GM23338 (cell line): ENCODE measurements at regions not wholly inside any gene's neighbourhood (a gene's known extent, or its start where the extent isn't known, plus 50 kb on each side); places are given as distances from the start of the nearest gene placed in this dataset.

ENCODE experiments used
- ATAC-seq: fragments of 200-7000 bp; cut with Tn5 transposase; 3 replicates; pipeline ENCODE4 v1.9.1; 2020
- DNase-seq: peaks from one replicate; pipeline ENCODE4 v3.0.0-alpha.2; 2015; ENCODE audit warnings: low spot score
- H2AFZ ChIP-seq: fragments of 200-600 bp; sonication (generic); 2 replicates; pipeline ENCODE4 v1.8.0; 2016; ENCODE audit warnings: antibody characterized with exemption, mild to moderate bottlenecking, moderate library complexity
- H3F3A ChIP-seq: fragments of 200-600 bp; sonication (generic); replicated peaks from 2 replicates; pipeline ENCODE4 v1.8.0; 2017; ENCODE audit warnings: antibody characterized with exemption, mixed run types, low read depth
- H3K27ac ChIP-seq: fragments of 200-600 bp; sonication (generic); 2 replicates; pipeline ENCODE4 v1.6.1; 2016; ENCODE audit warnings: low read depth
- H3K27me3 ChIP-seq: fragments of 200-600 bp; sonication (generic); 2 replicates; pipeline ENCODE4 v1.8.0; 2016; ENCODE audit warnings: mild to moderate bottlenecking, mixed run types, moderate library complexity; ENCODE audit not compliant: insufficient read depth
- H3K36me3 ChIP-seq: fragments of 200-600 bp; sonication (generic); 2 replicates; pipeline ENCODE4 v1.8.0; 2016; ENCODE audit warnings: mild to moderate bottlenecking; ENCODE audit not compliant: insufficient read depth
- H3K4me1 ChIP-seq: fragments of 200-600 bp; sonication (generic); 2 replicates; pipeline ENCODE4 v1.8.0; 2016; ENCODE audit warnings: mild to moderate bottlenecking, moderate library complexity; ENCODE audit not compliant: insufficient read depth
- H3K4me2 ChIP-seq: fragments of 200-600 bp; sonication (generic); 2 replicates; pipeline ENCODE4 v1.7.1; 2017; ENCODE audit warnings: mixed run types
- H3K4me3 ChIP-seq: fragments of 200-600 bp; sonication (generic); 2 replicates; pipeline ENCODE4 v1.6.1; 2016; ENCODE audit warnings: mixed run types
- H3K79me2 ChIP-seq: fragments of 200-600 bp; sonication (generic); replicated peaks from 2 replicates; pipeline ENCODE4 v1.8.0; 2017; ENCODE audit warnings: mild to moderate bottlenecking; ENCODE audit not compliant: insufficient read depth
- H3K9me2 ChIP-seq: fragments of 200-600 bp; sonication (generic); 2 replicates; pipeline ENCODE4 v1.8.0; 2017; ENCODE audit not compliant: insufficient read depth
- H4K20me1 ChIP-seq: fragments of 200-600 bp; sonication (generic); replicated peaks from 2 replicates; pipeline ENCODE4 v1.8.0; 2017; ENCODE audit warnings: mild to moderate bottlenecking; ENCODE audit not compliant: insufficient read depth
- H3K27ac Mint-ChIP-seq: 2 replicates; pipeline ENCODE4 v1.8.0; 2020; ENCODE audit warnings: inconsistent platforms, mild to moderate bottlenecking, moderate library complexity, mixed read lengths
- H3K27me3 Mint-ChIP-seq: 3 replicates; pipeline ENCODE4 v1.8.0; 2022; ENCODE audit warnings: low read depth, mild to moderate bottlenecking, moderate library complexity, mixed read lengths, inconsistent platforms; ENCODE audit not compliant: insufficient read depth, poor library complexity
- H3K36me3 Mint-ChIP-seq: 3 replicates; pipeline ENCODE4 v1.8.0; 2021; ENCODE audit warnings: low read depth, mild to moderate bottlenecking, inconsistent platforms, moderate library complexity, mixed read lengths
- H3K4me1 Mint-ChIP-seq: 3 replicates; pipeline ENCODE4 v1.8.0; 2020; ENCODE audit warnings: mild to moderate bottlenecking, inconsistent platforms, mixed read lengths
- H3K4me3 Mint-ChIP-seq: 3 replicates; pipeline ENCODE4 v1.8.0; 2021; ENCODE audit warnings: moderate library complexity, mild to moderate bottlenecking, inconsistent platforms, mixed read lengths
- H3K9me3 Mint-ChIP-seq: 3 replicates; pipeline ENCODE4 v1.8.0; 2020; ENCODE audit warnings: moderate library complexity, mild to moderate bottlenecking, inconsistent platforms, mixed read lengths
- CREB1 ChIP-seq: fragments of 250-450 bp; sonication (Bioruptor Pico); IDR thresholded peaks from 2 replicates; pipeline ENCODE4 v1.5.0; 2020; ENCODE audit warnings: low read depth, mild to moderate bottlenecking, moderate library complexity
- EZH2phosphoT487 ChIP-seq: fragments of 200-600 bp; sonication (generic); IDR thresholded peaks from one replicate; pipeline ENCODE4 v1.8.1; 2018; ENCODE audit warnings: antibody characterized with exemption; ENCODE audit not compliant: unreplicated experiment
- JUNB ChIP-seq: IDR thresholded peaks from one replicate; pipeline ENCODE4 v1.6.1; 2016; ENCODE audit warnings: antibody characterized with exemption; ENCODE audit not compliant: unreplicated experiment
- POLR2AphosphoS5 ChIP-seq: IDR thresholded peaks from 2 replicates; pipeline ENCODE4 v1.6.1; 2016; ENCODE audit warnings: antibody characterized with exemption, low read depth
- ZNF114 ChIP-seq: fragments of 250-450 bp; sonication (Bioruptor Pico); IDR thresholded peaks from 2 replicates; pipeline ENCODE4 v1.5.0; 2020; ENCODE audit warnings: mild to moderate bottlenecking, moderate library complexity
- ZNF462 ChIP-seq: fragments of 250-450 bp; sonication (Bioruptor Pico); IDR thresholded peaks from 2 replicates; pipeline ENCODE4 v1.5.0; 2020; ENCODE audit warnings: mild to moderate bottlenecking, moderate library complexity
- TF ChIP-seq, protein P1 (sequence below): IDR thresholded peaks from 2 replicates; pipeline ENCODE4 v1.6.1; 2016; ENCODE audit warnings: antibody characterized with exemption
- TF ChIP-seq, protein P2 (sequence below), 2 experiments: fragments of 200-600 bp in 1 of 2; sonication (generic) in 1 of 2; conservative IDR thresholded peaks; 2 replicates each; pipeline versions ENCODE4 v1.5.1 to v1.6.1; 2016 to 2017; ENCODE audit warnings: antibody characterized with exemption in 2 of 2, low read depth in 2 of 2, mild to moderate bottlenecking in 2 of 2, moderate library complexity in 1 of 2

DNA sequence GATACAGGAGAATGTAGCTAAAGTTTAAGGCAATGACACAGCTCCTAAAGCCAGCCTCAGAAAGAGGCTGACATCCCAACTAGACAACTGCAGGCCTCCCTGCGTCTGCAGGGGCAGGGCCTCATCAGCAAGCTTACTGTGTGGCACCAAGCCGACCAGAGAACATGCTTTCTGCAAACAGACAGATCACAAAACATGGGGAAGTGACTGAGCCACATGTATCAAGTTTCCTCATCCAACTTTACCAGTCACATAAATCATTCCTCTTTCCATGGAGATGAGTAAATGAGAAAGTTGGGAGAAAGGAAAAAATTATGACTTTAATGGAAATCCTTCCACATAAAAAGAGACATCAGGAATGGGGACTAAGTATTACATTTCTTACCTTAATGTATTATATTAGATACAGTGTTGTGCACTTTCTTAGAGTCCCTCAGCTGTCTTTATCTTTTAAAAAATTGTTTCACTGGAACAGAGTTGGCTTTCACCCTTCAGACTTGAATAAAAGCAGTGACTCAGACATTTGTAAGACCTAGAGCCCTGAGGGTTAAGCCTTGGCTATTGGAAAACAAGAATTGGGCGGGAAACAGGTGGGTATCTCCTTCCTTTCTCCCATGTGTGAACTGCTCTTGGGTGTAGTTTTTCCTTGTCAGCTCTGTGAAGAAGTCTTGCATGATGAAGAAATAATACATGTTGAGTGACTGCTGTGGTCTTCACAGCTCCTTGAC lies 305.7 kb upstream of the SNX7 start:
- H2AFZ ChIP-seq = no peak overlapping the region
- H3K4me2 ChIP-seq = no peak overlapping the region
- no peak overlapping the region for H3K27ac Mint-ChIP-seq
- no peak for ATAC-seq
- H3F3A ChIP-seq = no peaks in the 10 kb centered on the region
- no peaks in the 10 kb centered on the region for H4K20me1 ChIP-seq
- no peaks in the 10 kb centered on the region for H3K36me3 Mint-ChIP-seq
- peaks cover 1% of the 10 kb centered on the region for H3K27me3 Mint-ChIP-seq
- no peaks in the 10 kb centered on the region for H3K9me2 ChIP-seq
- H3K79me2 ChIP-seq = no peaks in the 10 kb centered on the region
- H3K4me3 ChIP-seq = no peak overlapping the region
- no peaks in the 10 kb centered on the region for H3K36me3 ChIP-seq
- DNase-seq = no peak
- H3K4me3 Mint-ChIP-seq = no peak overlapping the region
- no peak overlapping the region for H3K27ac ChIP-seq
- TF ChIP-seq, protein P1, sequence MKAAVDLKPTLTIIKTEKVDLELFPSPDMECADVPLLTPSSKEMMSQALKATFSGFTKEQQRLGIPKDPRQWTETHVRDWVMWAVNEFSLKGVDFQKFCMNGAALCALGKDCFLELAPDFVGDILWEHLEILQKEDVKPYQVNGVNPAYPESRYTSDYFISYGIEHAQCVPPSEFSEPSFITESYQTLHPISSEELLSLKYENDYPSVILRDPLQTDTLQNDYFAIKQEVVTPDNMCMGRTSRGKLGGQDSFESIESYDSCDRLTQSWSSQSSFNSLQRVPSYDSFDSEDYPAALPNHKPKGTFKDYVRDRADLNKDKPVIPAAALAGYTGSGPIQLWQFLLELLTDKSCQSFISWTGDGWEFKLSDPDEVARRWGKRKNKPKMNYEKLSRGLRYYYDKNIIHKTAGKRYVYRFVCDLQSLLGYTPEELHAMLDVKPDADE = no peak
- TF ChIP-seq POLR2AphosphoS5 (no peak), JUNB (no peak), CREB1 (CRISPR knock-in tag) (no peak), ZNF114 (no peak), ZNF462 (CRISPR knock-in tag) (no peak), EZH2phosphoT487 (no peak)
- TF ChIP-seq, protein P2, sequence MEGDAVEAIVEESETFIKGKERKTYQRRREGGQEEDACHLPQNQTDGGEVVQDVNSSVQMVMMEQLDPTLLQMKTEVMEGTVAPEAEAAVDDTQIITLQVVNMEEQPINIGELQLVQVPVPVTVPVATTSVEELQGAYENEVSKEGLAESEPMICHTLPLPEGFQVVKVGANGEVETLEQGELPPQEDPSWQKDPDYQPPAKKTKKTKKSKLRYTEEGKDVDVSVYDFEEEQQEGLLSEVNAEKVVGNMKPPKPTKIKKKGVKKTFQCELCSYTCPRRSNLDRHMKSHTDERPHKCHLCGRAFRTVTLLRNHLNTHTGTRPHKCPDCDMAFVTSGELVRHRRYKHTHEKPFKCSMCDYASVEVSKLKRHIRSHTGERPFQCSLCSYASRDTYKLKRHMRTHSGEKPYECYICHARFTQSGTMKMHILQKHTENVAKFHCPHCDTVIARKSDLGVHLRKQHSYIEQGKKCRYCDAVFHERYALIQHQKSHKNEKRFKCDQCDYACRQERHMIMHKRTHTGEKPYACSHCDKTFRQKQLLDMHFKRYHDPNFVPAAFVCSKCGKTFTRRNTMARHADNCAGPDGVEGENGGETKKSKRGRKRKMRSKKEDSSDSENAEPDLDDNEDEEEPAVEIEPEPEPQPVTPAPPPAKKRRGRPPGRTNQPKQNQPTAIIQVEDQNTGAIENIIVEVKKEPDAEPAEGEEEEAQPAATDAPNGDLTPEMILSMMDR (conservative IDR thresholded peaks at IDR 0.05; ENCODE audit: low read depth in 2 of 2) = no peak
- H3K27me3 ChIP-seq = no peaks in the 10 kb centered on the region
- no peaks in the 10 kb centered on the region for H3K9me3 Mint-ChIP-seq
- no peaks in the 10 kb centered on the region for H3K4me1 Mint-ChIP-seq
- no peaks in the 10 kb centered on the region for H3K4me1 ChIP-seq
